ENCODE measurements at regions not wholly inside any gene's neighbourhood (a gene's known extent, or its start where the extent isn't known, plus 50 kb on each side); places are given as distances from the start of the nearest gene placed in this dataset.

GRCh38 chr3:194964809-194965208, 279.1 kb downstream of the FAM43A start:
- no peak overlapping the region for H4K91ac ChIP-seq (ENCODE audit: insufficient read depth, low read depth, low read length)
- no peaks in the 10 kb centered on the region for H3K79me1 ChIP-seq (ENCODE audit: low read depth in 1 of 2, low read length in 2 of 2)
- no peaks in the 10 kb centered on the region for H4K20me1 ChIP-seq (ENCODE audit: insufficient read depth, low read length)
- no peaks in the 10 kb centered on the region for H3K36me3 ChIP-seq (ENCODE audit: control insufficient read depth, insufficient read depth, low read length)
- H2AK9ac ChIP-seq (replicated peaks; ENCODE audit: low read depth, low read length, poor library complexity) = no peak overlapping the region
- ChIA-PET POLR2A (ENCODE audit: unreplicated experiment) (no interaction called here), CTCF (no interaction called here)
- H2BK15ac ChIP-seq (ENCODE audit: low read depth, low read length) = no peak overlapping the region
- no peaks in the 10 kb centered on the region for H3K4me1 ChIP-seq (ENCODE audit: control insufficient read depth, insufficient read depth, low read length)
- H3K27ac ChIP-seq (ENCODE audit: insufficient read depth, low read length) = no peak overlapping the region
- no peak overlapping the region for H3K18ac ChIP-seq (ENCODE audit: low read depth, low read length)
- no peak for TF ChIP-seq RFX5 (IDR thresholded peaks at IDR 0.05; ENCODE audit: low read depth, low read length)
- no peak for TF ChIP-seq MAZ (IDR thresholded peaks at IDR 0.05; ENCODE audit: borderline replicate concordance, low read depth, low read length)
- TF ChIP-seq RAD21 (IDR thresholded peaks at IDR 0.05; ENCODE audit: low read length) = no peak
- no peak for TF ChIP-seq ELK1 (IDR thresholded peaks at IDR 0.05; ENCODE audit: borderline replicate concordance, low read depth, low read length)
- no peak for TF ChIP-seq CEBPB (IDR thresholded peaks at IDR 0.05; ENCODE audit: low read depth, low read length)
- TF ChIP-seq MAFK (IDR thresholded peaks at IDR 0.05; ENCODE audit: low read depth, low read length) = no peak
- TF ChIP-seq MXI1 (IDR thresholded peaks at IDR 0.05; ENCODE audit: borderline replicate concordance, low read depth, low read length) = no peak
- TF ChIP-seq BHLHE40 (IDR thresholded peaks at IDR 0.05; ENCODE audit: low read depth, low read length) = no peak
- no peak for TF ChIP-seq NFE2L2 (IDR thresholded peaks at IDR 0.05; ENCODE audit: low read depth, low read length)
- TF ChIP-seq FOS (IDR thresholded peaks at IDR 0.05; ENCODE audit: low read depth, low read length) = no peak
- TF ChIP-seq, protein P1, sequence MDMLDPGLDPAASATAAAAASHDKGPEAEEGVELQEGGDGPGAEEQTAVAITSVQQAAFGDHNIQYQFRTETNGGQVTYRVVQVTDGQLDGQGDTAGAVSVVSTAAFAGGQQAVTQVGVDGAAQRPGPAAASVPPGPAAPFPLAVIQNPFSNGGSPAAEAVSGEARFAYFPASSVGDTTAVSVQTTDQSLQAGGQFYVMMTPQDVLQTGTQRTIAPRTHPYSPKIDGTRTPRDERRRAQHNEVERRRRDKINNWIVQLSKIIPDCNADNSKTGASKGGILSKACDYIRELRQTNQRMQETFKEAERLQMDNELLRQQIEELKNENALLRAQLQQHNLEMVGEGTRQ (IDR thresholded peaks at IDR 0.05; ENCODE audit: low read depth, low read length) = no peak
- no peak for TF ChIP-seq RCOR1 (IDR thresholded peaks at IDR 0.05; ENCODE audit: insufficient replicate concordance, low read length)
- no peak for TF ChIP-seq CHD1 (IDR thresholded peaks at IDR 0.05; ENCODE audit: low read depth, low read length)
- TF ChIP-seq, protein P2, sequence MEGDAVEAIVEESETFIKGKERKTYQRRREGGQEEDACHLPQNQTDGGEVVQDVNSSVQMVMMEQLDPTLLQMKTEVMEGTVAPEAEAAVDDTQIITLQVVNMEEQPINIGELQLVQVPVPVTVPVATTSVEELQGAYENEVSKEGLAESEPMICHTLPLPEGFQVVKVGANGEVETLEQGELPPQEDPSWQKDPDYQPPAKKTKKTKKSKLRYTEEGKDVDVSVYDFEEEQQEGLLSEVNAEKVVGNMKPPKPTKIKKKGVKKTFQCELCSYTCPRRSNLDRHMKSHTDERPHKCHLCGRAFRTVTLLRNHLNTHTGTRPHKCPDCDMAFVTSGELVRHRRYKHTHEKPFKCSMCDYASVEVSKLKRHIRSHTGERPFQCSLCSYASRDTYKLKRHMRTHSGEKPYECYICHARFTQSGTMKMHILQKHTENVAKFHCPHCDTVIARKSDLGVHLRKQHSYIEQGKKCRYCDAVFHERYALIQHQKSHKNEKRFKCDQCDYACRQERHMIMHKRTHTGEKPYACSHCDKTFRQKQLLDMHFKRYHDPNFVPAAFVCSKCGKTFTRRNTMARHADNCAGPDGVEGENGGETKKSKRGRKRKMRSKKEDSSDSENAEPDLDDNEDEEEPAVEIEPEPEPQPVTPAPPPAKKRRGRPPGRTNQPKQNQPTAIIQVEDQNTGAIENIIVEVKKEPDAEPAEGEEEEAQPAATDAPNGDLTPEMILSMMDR (conservative IDR thresholded peaks at IDR 0.05; ENCODE audit: low read depth, low read length) = no peak
- no peak overlapping the region for H2BK20ac ChIP-seq (ENCODE audit: low read depth, low read length)
- no peak overlapping the region for H2BK5ac ChIP-seq (ENCODE audit: low read depth, low read length, poor library complexity, severe bottlenecking)
- H3K14ac ChIP-seq (replicated peaks; ENCODE audit: low read depth, low read length) = no peak overlapping the region
- no peaks in the 10 kb centered on the region for H3K9me1 ChIP-seq (ENCODE audit: insufficient read depth, low read length)
- no peak overlapping the region for H4K8ac ChIP-seq (ENCODE audit: low read depth in 2 of 2, low read length in 2 of 2)
- H3K27me3 ChIP-seq (ENCODE audit: control insufficient read depth, insufficient read depth, low read length) = peaks cover 47% of the 10 kb centered on the region
- H3K56ac ChIP-seq (ENCODE audit: extremely low read depth, insufficient read depth, low read length) = no peak overlapping the region
- dilution Hi-C loops (cut with HindIII; ENCODE audit: low sequenced_read_pairs, unreplicated experiment) = no loop called here
- in situ Hi-C loops (cut with MboI; ENCODE audit: low sequenced_read_pairs) = no loop called here
- no peaks in the 10 kb centered on the region for H3K9me3 ChIP-seq (ENCODE audit: control insufficient read depth, insufficient read depth, low read length)
- no CpG with 5 or more reads among the region's 3 CpGs for WGBS, 2 experiments (ENCODE audit: extremely low coverage in 2 of 2, insufficient read length in 1 of 2)
- H4K5ac ChIP-seq (ENCODE audit: low read depth, low read length) = no peak overlapping the region
- no peak for DNase-seq
- no peak overlapping the region for H2AFZ ChIP-seq (replicated peaks; ENCODE audit: low read length, poor library complexity)
- no TSS peak for BruUV-seq (replicated peaks)
- intact Hi-C loops (cut with micrococcal nuclease) = no loop called here
- H2BK120ac ChIP-seq (ENCODE audit: low read depth, low read length) = no peak overlapping the region
- no peak for ATAC-seq (ENCODE audit: low read depth)
- H3K4ac ChIP-seq (ENCODE audit: low read depth, low read length) = no peak overlapping the region
- no peak overlapping the region for H3K4me2 ChIP-seq (ENCODE audit: low read depth, low read length)
- no peak overlapping the region for H3K23ac ChIP-seq (ENCODE audit: low read depth, low read length)
- no peak overlapping the region for H3K4me3 ChIP-seq (ENCODE audit: insufficient read depth, low read depth, low read length)
- H3K9ac ChIP-seq (ENCODE audit: low read depth, low read length) = no peak overlapping the region
- H2AK5ac ChIP-seq (ENCODE audit: low read depth, low read length) = no peak overlapping the region

All from IMR-90 (cell line).